GM10248 (cell line): ENCODE measurements at regions not wholly inside any gene's neighbourhood (a gene's known extent, or its start where the extent isn't known, plus 50 kb on each side); places are given as distances from the start of the nearest gene placed in this dataset.
A peak's percentile ranks its signal among the peaks of the same experiment; 100 is the strongest.

ENCODE experiments used
- CTCF ChIA-PET: fragments of 300-600 bp; sonication (Branson Sonifier 250); formaldehyde crosslinking; extraction: SDS; loops from one replicate; lab custom pipeline; 2021; ENCODE audit warnings: antibody characterized with exemption; lab: Yijun Ruan, JAX
- POLR2A ChIA-PET: fragments of 350-650 bp; sonication (Branson Sonifier 250); formaldehyde crosslinking; extraction: SDS; loops from one replicate; lab custom pipeline; 2020; ENCODE audit warnings: antibody characterized with exemption; lab: Yijun Ruan, JAX
- DNase-seq: peaks from one replicate; pipeline ENCODE4 v3.0.0; 2012; ENCODE audit errors: extremely low spot score
- TF ChIP-seq, protein P1 (sequence below): IDR thresholded peaks from 2 replicates; pipeline ENCODE4 v1.5.1; 2012; ENCODE audit warnings: mild to moderate bottlenecking, low read depth; ENCODE audit errors: extremely low read depth, missing control alignments, control extremely low read depth

DNA sequence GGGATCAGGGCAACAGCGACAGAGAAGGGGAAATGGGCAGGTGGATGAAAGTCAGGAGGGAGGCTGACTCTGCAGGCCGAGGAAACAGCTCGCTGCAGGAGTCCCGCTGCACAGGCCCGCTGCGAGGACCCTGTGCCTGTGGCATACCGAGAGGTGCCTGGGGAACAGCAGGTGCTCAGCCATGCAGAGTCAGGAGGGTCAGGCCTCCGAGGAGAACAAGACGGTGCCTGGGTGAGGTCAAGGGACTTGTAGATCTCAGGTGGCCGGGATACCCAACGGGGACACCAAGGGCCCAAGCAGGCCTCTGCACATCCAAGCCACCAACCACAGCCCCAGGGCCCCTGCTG lies 67.5 kb downstream of the NCOR2 start:
- POLR2A ChIA-PET: no interaction called here
- TF ChIP-seq, protein P1, sequence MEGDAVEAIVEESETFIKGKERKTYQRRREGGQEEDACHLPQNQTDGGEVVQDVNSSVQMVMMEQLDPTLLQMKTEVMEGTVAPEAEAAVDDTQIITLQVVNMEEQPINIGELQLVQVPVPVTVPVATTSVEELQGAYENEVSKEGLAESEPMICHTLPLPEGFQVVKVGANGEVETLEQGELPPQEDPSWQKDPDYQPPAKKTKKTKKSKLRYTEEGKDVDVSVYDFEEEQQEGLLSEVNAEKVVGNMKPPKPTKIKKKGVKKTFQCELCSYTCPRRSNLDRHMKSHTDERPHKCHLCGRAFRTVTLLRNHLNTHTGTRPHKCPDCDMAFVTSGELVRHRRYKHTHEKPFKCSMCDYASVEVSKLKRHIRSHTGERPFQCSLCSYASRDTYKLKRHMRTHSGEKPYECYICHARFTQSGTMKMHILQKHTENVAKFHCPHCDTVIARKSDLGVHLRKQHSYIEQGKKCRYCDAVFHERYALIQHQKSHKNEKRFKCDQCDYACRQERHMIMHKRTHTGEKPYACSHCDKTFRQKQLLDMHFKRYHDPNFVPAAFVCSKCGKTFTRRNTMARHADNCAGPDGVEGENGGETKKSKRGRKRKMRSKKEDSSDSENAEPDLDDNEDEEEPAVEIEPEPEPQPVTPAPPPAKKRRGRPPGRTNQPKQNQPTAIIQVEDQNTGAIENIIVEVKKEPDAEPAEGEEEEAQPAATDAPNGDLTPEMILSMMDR: no peak

DNA sequence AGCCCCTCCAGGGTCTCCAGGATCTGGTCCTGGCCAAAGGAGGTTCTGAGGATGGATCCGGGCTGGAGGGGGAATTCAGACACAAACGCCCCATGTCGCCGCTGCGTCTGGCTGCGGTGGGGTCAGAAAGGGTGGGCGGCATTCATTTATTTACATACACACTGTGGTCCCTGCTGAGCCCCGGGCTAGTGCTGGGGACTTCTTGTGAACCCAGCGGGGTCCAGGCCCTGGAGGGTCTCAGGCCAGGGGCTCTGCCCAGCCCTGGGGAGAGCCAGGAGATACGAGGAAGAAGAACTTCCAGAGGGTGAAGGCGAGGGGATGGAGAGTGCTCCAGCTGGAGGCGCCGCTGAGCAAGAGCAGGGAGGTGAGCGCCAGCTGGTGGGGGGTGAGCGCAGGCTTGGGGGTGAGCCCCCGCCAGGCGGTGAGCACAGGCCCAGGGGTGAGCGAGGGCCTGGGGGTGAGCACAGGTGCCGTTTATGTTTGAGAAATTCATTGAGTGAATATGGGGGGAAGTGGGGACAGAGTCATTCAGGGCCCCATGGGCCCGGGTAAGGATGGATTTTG lies 68.1 kb downstream of the NCOR2 start:
- CTCF ChIA-PET: interaction anchor here (2.5 kb wide), 1 partner anchor 10 kb away, joined by 6 read pairs; no protein-coding TSS in a partner anchor
- TF ChIP-seq, protein P1: no peak
- DNase-seq: no peak
- POLR2A ChIA-PET: no interaction called here

More for the DNA sequence above, 67.5 kb downstream of the NCOR2 start:
- CTCF ChIA-PET: interaction anchor here (1.1 kb wide), 1 partner anchor 10 kb away, joined by 4 read pairs; no protein-coding TSS in a partner anchor
- no peak for DNase-seq

GRCh38 chr12:124498275-124499189 lies 68.9 kb downstream of the NCOR2 start:
- TF ChIP-seq, protein P1: no peak
- DNase-seq: no peak
- POLR2A ChIA-PET: no interaction called here
- CTCF ChIA-PET: interaction anchor here (2.5 kb wide), 1 partner anchor 11 kb away, joined by 6 read pairs; no protein-coding TSS in a partner anchor

DNA sequence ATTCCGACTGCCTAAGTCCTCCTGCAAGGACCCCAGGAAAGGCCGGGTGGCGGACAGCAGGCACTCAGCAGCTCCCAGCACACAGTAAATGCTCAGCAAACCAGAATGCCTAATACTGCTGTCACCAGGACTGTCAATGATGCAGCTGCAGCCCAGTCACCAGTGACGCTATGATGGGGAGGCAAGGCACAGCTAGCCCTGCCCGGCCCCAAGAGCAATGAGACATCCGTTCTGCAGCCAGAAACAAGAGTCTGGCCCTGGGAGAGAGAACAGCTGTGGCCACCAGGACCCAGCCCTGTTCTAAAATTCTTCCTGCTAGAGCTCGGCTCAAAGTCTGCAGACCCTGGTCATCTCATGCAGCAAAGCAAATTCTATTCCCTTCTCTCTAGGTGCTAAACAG lies 69.8 kb downstream of the NCOR2 start:
- POLR2A ChIA-PET: no interaction called here
- CTCF ChIA-PET: interaction anchor here (0.7 to 2.5 kb wide), 2 partner anchors 12 to 32 kb away, joined by 3 to 6 read pairs; no protein-coding TSS in a partner anchor

DNA sequence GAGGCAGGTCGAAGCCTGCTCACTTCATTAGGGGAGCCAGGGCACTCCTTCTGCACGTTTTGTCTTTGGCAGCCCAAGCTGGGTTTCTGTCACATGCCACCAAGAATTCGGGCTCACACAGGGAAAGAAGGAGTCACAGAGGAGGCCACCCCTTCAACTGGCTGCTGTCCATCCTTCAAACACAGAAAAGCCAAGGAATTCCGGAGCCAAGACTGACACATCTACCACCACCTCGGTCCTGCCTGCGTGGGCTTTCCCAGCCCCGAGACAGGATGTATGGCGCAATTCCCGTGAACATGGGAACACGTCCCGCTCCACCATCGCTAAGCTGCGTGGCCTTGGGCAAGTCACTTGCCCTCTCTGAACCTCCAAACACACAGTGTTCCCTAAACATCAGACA lies 70.4 kb downstream of the NCOR2 start:
- POLR2A ChIA-PET: interaction anchor here (0.6 kb wide), 1 partner anchor 22 kb away, joined by 3 read pairs; no protein-coding TSS in a partner anchor
- no peak for DNase-seq
- TF ChIP-seq, protein P1: no peak
- CTCF ChIA-PET: interaction anchor here (0.7 to 2.5 kb wide), 2 partner anchors 12 to 32 kb away, joined by 3 to 6 read pairs; no protein-coding TSS in a partner anchor

More for the DNA sequence above, 69.8 kb downstream of the NCOR2 start:
- DNase-seq: no peak
- TF ChIP-seq, protein P1: no peak

- TF ChIP-seq, protein P1: no peak
- DNase-seq: peak; percentile 65
- POLR2A ChIA-PET: no interaction called here
- CTCF ChIA-PET: interaction anchor here (2.5 kb wide), 1 partner anchor 13 kb away, joined by 6 read pairs; no protein-coding TSS in a partner anchor
Measured at GRCh38 chr12:124496584-124496983, 70.8 kb downstream of the NCOR2 start.
